SKM-1 (cell line): ENCODE measurements at regions not wholly inside any gene's neighbourhood (a gene's known extent, or its start where the extent isn't known, plus 50 kb on each side); places are given as distances from the start of the nearest gene placed in this dataset.

ENCODE experiments used
- DNase-seq: peaks from one replicate; lab custom pipeline; 2025; ENCODE audit not compliant: unreplicated experiment; lab: John Stamatoyannopoulos, UW

- no peak for DNase-seq
Measured at GRCh38 chr5:97670447-97670846, 487.4 kb upstream of the RIOK2 start.

- DNase-seq = no peak
Measured at GRCh38 chr5:97676608-97677007, 493.6 kb upstream of the RIOK2 start.

- no peak for DNase-seq
Measured at GRCh38 chr5:97694091-97694490, 511.0 kb upstream of the RIOK2 start.

GRCh38 chr5:97714424-97714823, 531.4 kb upstream of the RIOK2 start:
- DNase-seq = no peak

- DNase-seq = no peak
Measured at GRCh38 chr5:97726106-97726505, 543.1 kb upstream of the RIOK2 start.

GRCh38 chr5:97728920-97729319, 545.9 kb upstream of the RIOK2 start:
- no peak for DNase-seq

GRCh38 chr5:97729938-97730337, 546.9 kb upstream of the RIOK2 start:
- no peak for DNase-seq

- no peak for DNase-seq
Measured at GRCh38 chr5:97735209-97735608, 552.2 kb upstream of the RIOK2 start.

- DNase-seq = no peak
Measured at GRCh38 chr5:97737608-97738007, 554.6 kb upstream of the RIOK2 start.

- DNase-seq = no peak
Measured at GRCh38 chr5:97745817-97746216, 562.8 kb upstream of the RIOK2 start.

- DNase-seq = no peak
Measured at GRCh38 chr5:97750576-97750975, 567.5 kb upstream of the RIOK2 start.

GRCh38 chr5:97751540-97751939, 568.5 kb upstream of the RIOK2 start:
- DNase-seq = no peak

- no peak for DNase-seq
Measured at GRCh38 chr5:97752871-97753270, 569.8 kb upstream of the RIOK2 start.

- DNase-seq = no peak
Measured at GRCh38 chr5:97762483-97762882, 579.4 kb upstream of the RIOK2 start.

- no peak for DNase-seq
Measured at GRCh38 chr5:97764700-97765099, 581.7 kb upstream of the RIOK2 start.

GRCh38 chr5:97778451-97778850, 595.4 kb upstream of the RIOK2 start:
- no peak for DNase-seq

GRCh38 chr5:97788369-97788768, 605.3 kb upstream of the RIOK2 start:
- no peak for DNase-seq

GRCh38 chr5:97797994-97798451, 615.0 kb upstream of the RIOK2 start:
- DNase-seq = no peak

- DNase-seq = no peak
Measured at GRCh38 chr5:97801461-97801860, 618.4 kb upstream of the RIOK2 start.

- DNase-seq = no peak
Measured at GRCh38 chr5:97820138-97820537, 637.1 kb upstream of the RIOK2 start.

- DNase-seq = no peak
Measured at GRCh38 chr5:97832645-97833296, 649.7 kb upstream of the RIOK2 start.

GRCh38 chr5:97834561-97834960, 651.5 kb upstream of the RIOK2 start:
- DNase-seq = no peak

- no peak for DNase-seq
Measured at GRCh38 chr5:97835112-97835511, 652.1 kb upstream of the RIOK2 start.
